K562 (cell line): ENCODE measurements at regions not wholly inside any gene's neighbourhood (a gene's known extent, or its start where the extent isn't known, plus 50 kb on each side); places are given as distances from the start of the nearest gene placed in this dataset.

Experiments used
- ATAC-seq: fragments of 200-7000 bp; cut with Tn5 transposase; 3 replicates; pipeline ENCODE4 v1.9.1; 2020; ENCODE audit warnings: moderate library complexity
- BruUV-seq: library from RNA; stranded (reverse); fragments of 400-500 nt; replicated peaks from 2 replicates; lab custom pipeline; 2021; lab: Mats Ljungman, UMichigan
- CTCF ChIA-PET: fragments of 300-600 bp; formaldehyde crosslinking; extraction: SDS; loops from one replicate; lab custom pipeline; 2021; ENCODE audit warnings: low intra/inter-chr PET ratio; lab: Yijun Ruan, JAX
- POLR2A ChIA-PET: fragments of 300-600, 350-650 bp; sonication (Branson Sonifier 250); formaldehyde crosslinking; extraction: SDS; loops from one replicate; lab custom pipeline; 2021; ENCODE audit warnings: antibody characterized with exemption, inconsistent platforms; lab: Yijun Ruan, JAX
- DNase-seq, 4 experiments: peaks; one replicate each; pipeline versions ENCODE4 v3.0.0 to v3.0.0-alpha.2; 2011 to 2018; ENCODE audit warnings: low spot score in 3 of 4, mixed read lengths in 3 of 4; ENCODE audit errors: extremely low read depth in 1 of 4
- FAIRE-seq: peaks from 2 replicates; lab custom pipeline; 2011; peaks lifted over from hg19 to GRCh38; lab: Jason Lieb, UNC
- H2AFZ ChIP-seq: 2 replicates; pipeline ENCODE4 v1.6.0; 2011; ENCODE audit warnings: low read depth, low read length, control low read depth, inconsistent platforms
- H3K27ac ChIP-seq: fragments of 200-600 bp; 3 replicates; pipeline ENCODE4 v1.8.0; 2011; ENCODE audit warnings: low read depth, mild to moderate bottlenecking, control low read depth, inconsistent platforms, low read length, moderate library complexity, mixed read lengths; ENCODE audit errors: extremely low read depth
- H3K27me3 ChIP-seq, 2 experiments: fragments of 300-600 bp in 1 of 2; 2 replicates in 1 of 2; 3 replicates in 1 of 2; pipeline versions ENCODE4 v1.6.0 to v1.8.0; 2011; ENCODE audit warnings: inconsistent platforms in 2 of 2, low read length in 2 of 2, mild to moderate bottlenecking in 1 of 2, mixed read lengths in 1 of 2, moderate library complexity in 1 of 2; ENCODE audit not compliant: control insufficient read depth in 2 of 2, insufficient read depth in 2 of 2
- H3K36me3 ChIP-seq: fragments of 300-600 bp; 3 replicates; pipeline ENCODE4 v1.8.0; 2011; ENCODE audit warnings: mild to moderate bottlenecking, low read length, inconsistent platforms; ENCODE audit not compliant: control insufficient read depth, insufficient read depth
- H3K4me1 ChIP-seq, 2 experiments: fragments of 200-600 bp in 1 of 2; replicated peaks in 1 of 2; 2 replicates in 1 of 2; 3 replicates in 1 of 2; pipeline versions ENCODE4 v1.5.1 to v1.8.0; 2011; ENCODE audit warnings: inconsistent platforms in 2 of 2, low read length in 2 of 2, mild to moderate bottlenecking in 1 of 2, mixed read lengths in 1 of 2, moderate library complexity in 1 of 2; ENCODE audit not compliant: control insufficient read depth in 2 of 2, insufficient read depth in 2 of 2
- H3K4me2 ChIP-seq: 2 replicates; pipeline ENCODE4 v1.6.1; 2011; ENCODE audit warnings: low read length, control low read depth, inconsistent platforms, mixed read lengths; ENCODE audit not compliant: insufficient read depth
- H3K4me3 ChIP-seq: fragments of 200-600 bp; sonication (generic), shearing (Covaris generic); 2 replicates; pipeline ENCODE4 v1.5.1; 2016; ENCODE audit warnings: control low read depth, inconsistent platforms
- H3K79me2 ChIP-seq: fragments of 200-600 bp; 3 replicates; pipeline ENCODE4 v1.8.0; 2011; ENCODE audit warnings: low read length, inconsistent platforms; ENCODE audit not compliant: control insufficient read depth, insufficient read depth
- H3K9ac ChIP-seq, 2 experiments: 2 replicates each; pipeline versions ENCODE4 v1.6.0 to v1.6.1; 2011; ENCODE audit warnings: low read depth in 2 of 2, low read length in 2 of 2, control low read depth in 1 of 2, inconsistent platforms in 1 of 2, mild to moderate bottlenecking in 1 of 2, mixed read lengths in 1 of 2; ENCODE audit not compliant: insufficient read depth in 1 of 2
- H3K9me1 ChIP-seq: one replicate; pipeline ENCODE4 v1.6.0; 2011; ENCODE audit warnings: inconsistent platforms, mild to moderate bottlenecking, low read length, moderate library complexity; ENCODE audit not compliant: control insufficient read depth, insufficient read depth
- H3K9me3 ChIP-seq: replicated peaks from 2 replicates; pipeline ENCODE4 v1.5.1; 2011; ENCODE audit warnings: low read depth, low read length, inconsistent platforms; ENCODE audit not compliant: control insufficient read depth, insufficient read depth
- H4K20me1 ChIP-seq: replicated peaks from 2 replicates; pipeline ENCODE4 v1.6.1; 2011; ENCODE audit warnings: low read length, inconsistent platforms, mixed read lengths; ENCODE audit not compliant: control insufficient read depth, insufficient read depth
- CEBPB ChIP-seq: fragments of 450-650 bp; IDR thresholded peaks from 2 replicates; pipeline ENCODE4 v1.6.1; 2016; ENCODE audit warnings: missing genetic modification characterization, missing compliant biosample characterization
- FOXJ2 ChIP-seq: fragments of 200-800 bp; sonication (Bioruptor generic); IDR thresholded peaks from 2 replicates; pipeline ENCODE4 v1.6.1; 2016; ENCODE audit warnings: missing genetic modification characterization, missing compliant biosample characterization
- HIVEP1 ChIP-seq: fragments of 250-450 bp; sonication (Bioruptor Pico); IDR thresholded peaks from 2 replicates; pipeline ENCODE4 v1.4.0; 2020; ENCODE audit warnings: mild to moderate bottlenecking
- HNRNPL ChIP-seq: fragments of 200-400 bp; formaldehyde crosslinking; IDR thresholded peaks from 2 replicates; pipeline ENCODE4 v1.6.1; 2017; ENCODE audit warnings: low read depth, mild to moderate bottlenecking, low read length
- OTX1 ChIP-seq: fragments of 450-650 bp; formaldehyde crosslinking; IDR thresholded peaks from 2 replicates; pipeline ENCODE4 v1.4.0; 2022; ENCODE audit warnings: mild to moderate bottlenecking
- PRPF4 ChIP-seq: fragments of 200-400 bp; formaldehyde crosslinking; IDR thresholded peaks from one replicate; pipeline ENCODE4 v1.6.1; 2017; ENCODE audit warnings: low read length, low read depth, mild to moderate bottlenecking; ENCODE audit not compliant: insufficient read depth, poor library complexity, severe bottlenecking
- RFX5 ChIP-seq: IDR thresholded peaks from 2 replicates; pipeline ENCODE4 v1.6.1; 2011; ENCODE audit warnings: low read depth, mild to moderate bottlenecking, improper control_type of control experiment, low read length
- RHOXF2B ChIP-seq: fragments of 250-450 bp; sonication (Bioruptor Pico); conservative IDR thresholded peaks from 2 replicates; pipeline ENCODE4 v1.5.1; 2021
- RNF2 ChIP-seq: sonication (generic); IDR thresholded peaks from 2 replicates; pipeline ENCODE4 v1.6.1; 2016
- TARDBP ChIP-seq: fragments of 450-650 bp; IDR thresholded peaks from 2 replicates; pipeline ENCODE4 v1.6.1; 2016
- TCFL5 ChIP-seq: fragments of 250-450 bp; sonication (Bioruptor Pico); conservative IDR thresholded peaks from 2 replicates; pipeline ENCODE4 v1.6.1; 2021; ENCODE audit warnings: mild to moderate bottlenecking, moderate library complexity, matching md5 sums
- ZNF561 ChIP-seq: fragments of 450-650 bp; formaldehyde crosslinking; conservative IDR thresholded peaks from 2 replicates; pipeline ENCODE4 v1.4.0; 2020; ENCODE audit warnings: mild to moderate bottlenecking, moderate library complexity
- WGBS: fragments of 100-300 bp; shearing (Covaris generic); methylation state at CpG from one replicate; pipeline ENCODE4 v1.1.6; 2016; ENCODE audit warnings: low coverage, mixed read lengths; ENCODE audit not compliant: insufficient coverage; ENCODE audit errors: missing lambda C conversion rate; 5-methylcytosine and 5-hydroxymethylcytosine counted together
- in situ Hi-C: fragments of 300-500 bp; cut with MboI; formaldehyde crosslinking; loops from 4 replicates; pipeline ENCODE4 v1.15.0; 2018; ENCODE audit warnings: inconsistent platforms, mixed read lengths
- intact Hi-C: fragments of 100-400 bp; cut with micrococcal nuclease; formaldehyde crosslinking; loops from 2 replicates; pipeline ENCODE4 v1.14.2; 2022
- TF ChIP-seq, protein P1 (sequence below): sonication (generic); formaldehyde crosslinking; IDR thresholded peaks from 2 replicates; pipeline ENCODE4 v1.9.0; 2022; ENCODE audit warnings: mild to moderate bottlenecking, missing genetic modification reagents
- TF ChIP-seq, protein P2 (sequence below): fragments of 450-650 bp; IDR thresholded peaks from 2 replicates; pipeline ENCODE4 v1.6.1; 2014; ENCODE audit warnings: low read depth, mild to moderate bottlenecking, moderate library complexity, borderline replicate concordance

DNA sequence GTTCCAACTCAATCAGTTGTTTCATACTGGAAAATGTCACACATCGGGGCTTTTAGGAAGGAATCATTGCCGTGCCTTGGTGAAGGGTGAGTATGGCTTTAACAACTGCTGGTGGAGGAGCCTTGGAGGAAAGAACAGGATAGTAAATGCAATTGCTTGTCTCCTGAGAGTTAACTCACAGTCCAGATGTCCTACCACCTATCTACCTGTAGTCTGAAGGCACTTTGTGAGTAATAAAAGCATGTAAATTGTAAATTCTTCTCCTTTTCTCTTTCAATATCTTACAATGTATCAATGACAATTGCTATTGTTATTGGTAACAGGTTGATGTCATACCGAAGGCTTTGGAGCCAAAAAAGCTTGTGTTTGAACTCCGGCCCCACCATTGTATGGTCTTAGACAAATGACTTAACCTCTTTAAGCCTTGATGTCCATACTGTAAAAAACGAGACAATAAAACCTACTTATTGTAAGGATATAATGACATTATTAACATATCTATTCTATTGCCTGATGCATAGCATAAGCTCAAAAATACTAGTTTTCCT is 397.4 kb downstream of the ADAMTS20 start:
- in situ Hi-C loops: no loop called here
- ATAC-seq: no peak
- H3K9ac ChIP-seq: no peak overlapping the region
- POLR2A ChIA-PET: no interaction called here
- intact Hi-C loops: no loop called here
- no peak for DNase-seq
- no peak overlapping the region for H3K27ac ChIP-seq
- H2AFZ ChIP-seq: no peak overlapping the region
- H3K27me3 ChIP-seq: no peaks in the 10 kb centered on the region
- TF ChIP-seq RHOXF2B (CRISPR knock-in tag) (no peak), CEBPB (tag) (no peak), TARDBP (no peak), PRPF4 (no peak), TCFL5 (CRISPR knock-in tag) (no peak), OTX1 (CRISPR knock-in tag) (no peak), RFX5 (no peak), ZNF561 (CRISPR knock-in tag) (no peak), FOXJ2 (tag) (no peak), HNRNPL (no peak), RNF2 (no peak), HIVEP1 (no peak)
- TF ChIP-seq, protein P1, sequence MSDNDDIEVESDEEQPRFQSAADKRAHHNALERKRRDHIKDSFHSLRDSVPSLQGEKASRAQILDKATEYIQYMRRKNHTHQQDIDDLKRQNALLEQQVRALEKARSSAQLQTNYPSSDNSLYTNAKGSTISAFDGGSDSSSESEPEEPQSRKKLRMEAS (CRISPR knock-in tag): no peak
- TF ChIP-seq, protein P2, sequence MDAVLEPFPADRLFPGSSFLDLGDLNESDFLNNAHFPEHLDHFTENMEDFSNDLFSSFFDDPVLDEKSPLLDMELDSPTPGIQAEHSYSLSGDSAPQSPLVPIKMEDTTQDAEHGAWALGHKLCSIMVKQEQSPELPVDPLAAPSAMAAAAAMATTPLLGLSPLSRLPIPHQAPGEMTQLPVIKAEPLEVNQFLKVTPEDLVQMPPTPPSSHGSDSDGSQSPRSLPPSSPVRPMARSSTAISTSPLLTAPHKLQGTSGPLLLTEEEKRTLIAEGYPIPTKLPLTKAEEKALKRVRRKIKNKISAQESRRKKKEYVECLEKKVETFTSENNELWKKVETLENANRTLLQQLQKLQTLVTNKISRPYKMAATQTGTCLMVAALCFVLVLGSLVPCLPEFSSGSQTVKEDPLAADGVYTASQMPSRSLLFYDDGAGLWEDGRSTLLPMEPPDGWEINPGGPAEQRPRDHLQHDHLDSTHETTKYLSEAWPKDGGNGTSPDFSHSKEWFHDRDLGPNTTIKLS: no peak
- TF ChIP-seq, all 486 proteins: peak for 0
- Histone ChIP-seq H3K9me1 (no peaks in the 10 kb centered on the region), H3K9me3 (no peaks in the 10 kb centered on the region), H3K4me2 (no peak overlapping the region), H3K4me3 (no peak overlapping the region), H3K4me1 (no peaks in the 10 kb centered on the region), H3K79me2 (no peaks in the 10 kb centered on the region), H4K20me1 (no peaks in the 10 kb centered on the region), H3K36me3 (no peaks in the 10 kb centered on the region)
- no TSS peak for BruUV-seq
- 0% methylated on average over 5 of the region's 5 CpGs for WGBS
- no peak for FAIRE-seq
- CTCF ChIA-PET: no interaction called here
